ENCODE measurements at regions not wholly inside any gene's neighbourhood (a gene's known extent, or its start where the extent isn't known, plus 50 kb on each side); places are given as distances from the start of the nearest gene placed in this dataset.

DNA sequence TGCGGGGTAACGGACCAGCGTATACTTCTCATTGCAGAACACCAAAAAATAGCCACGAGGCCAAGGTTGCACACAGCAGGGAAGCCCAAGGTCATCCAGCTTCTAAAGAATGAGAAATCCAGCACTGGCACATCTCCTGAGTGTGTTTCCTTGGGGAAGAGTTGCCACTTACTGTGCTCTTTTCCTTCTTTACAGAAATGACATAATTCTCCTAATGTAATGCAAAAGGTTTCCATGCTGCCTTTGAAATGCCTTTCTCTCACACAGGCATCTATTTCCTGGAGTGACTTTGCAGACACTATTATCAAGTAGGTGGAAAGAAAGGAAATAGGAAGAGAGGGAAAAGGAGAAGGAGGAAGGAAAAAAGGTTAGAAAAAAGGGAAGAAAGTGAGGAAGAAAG is 862.1 kb upstream of the CELF4 start:
- TF ChIP-seq POLR2AphosphoS5 (IDR thresholded peaks at IDR 0.05), result no peak
- TF ChIP-seq, protein P1, sequence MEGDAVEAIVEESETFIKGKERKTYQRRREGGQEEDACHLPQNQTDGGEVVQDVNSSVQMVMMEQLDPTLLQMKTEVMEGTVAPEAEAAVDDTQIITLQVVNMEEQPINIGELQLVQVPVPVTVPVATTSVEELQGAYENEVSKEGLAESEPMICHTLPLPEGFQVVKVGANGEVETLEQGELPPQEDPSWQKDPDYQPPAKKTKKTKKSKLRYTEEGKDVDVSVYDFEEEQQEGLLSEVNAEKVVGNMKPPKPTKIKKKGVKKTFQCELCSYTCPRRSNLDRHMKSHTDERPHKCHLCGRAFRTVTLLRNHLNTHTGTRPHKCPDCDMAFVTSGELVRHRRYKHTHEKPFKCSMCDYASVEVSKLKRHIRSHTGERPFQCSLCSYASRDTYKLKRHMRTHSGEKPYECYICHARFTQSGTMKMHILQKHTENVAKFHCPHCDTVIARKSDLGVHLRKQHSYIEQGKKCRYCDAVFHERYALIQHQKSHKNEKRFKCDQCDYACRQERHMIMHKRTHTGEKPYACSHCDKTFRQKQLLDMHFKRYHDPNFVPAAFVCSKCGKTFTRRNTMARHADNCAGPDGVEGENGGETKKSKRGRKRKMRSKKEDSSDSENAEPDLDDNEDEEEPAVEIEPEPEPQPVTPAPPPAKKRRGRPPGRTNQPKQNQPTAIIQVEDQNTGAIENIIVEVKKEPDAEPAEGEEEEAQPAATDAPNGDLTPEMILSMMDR (IDR thresholded peaks at IDR 0.05), result no peak
